CD14-positive monocyte (primary cell): ENCODE measurements at regions not wholly inside any gene's neighbourhood (a gene's known extent, or its start where the extent isn't known, plus 50 kb on each side); places are given as distances from the start of the nearest gene placed in this dataset.
"Not testable (repeated sequence)": the region's sequence is repeated elsewhere in the genome, so short reads cannot be mapped to it uniquely, and the experiment has no call there.

Experiments
- DNase-seq, 3 donors: peaks; one replicate each; pipeline ENCODE4 v3.0.0-alpha.2; 2011 to 2022
- H2AFZ ChIP-seq: 2 replicates; pipeline ENCODE4 v1.6.0; 2012; ENCODE audit warnings: mild to moderate bottlenecking, low read depth, low read length, inconsistent platforms; ENCODE audit not compliant: insufficient read depth, poor library complexity, severe bottlenecking
- H3K27ac ChIP-seq, 2 donors: 1 replicate in 1 of 2; 2 replicates in 1 of 2; pipeline ENCODE4 v1.5.1; 2012 to 2013; ENCODE audit warnings: low read length in 2 of 2, control low read depth in 1 of 2, inconsistent platforms in 1 of 2, low read depth in 1 of 2, mild to moderate bottlenecking in 1 of 2
- H3K27me3 ChIP-seq, 2 donors: one replicate each; pipeline versions ENCODE4 v1.6.0 to v1.6.1; 2011 to 2013; ENCODE audit warnings: low read length in 2 of 2; ENCODE audit not compliant: control insufficient read depth in 2 of 2, insufficient read depth in 2 of 2
- H3K36me3 ChIP-seq, 2 donors: replicated peaks in 1 of 2; 1 replicate in 1 of 2; 2 replicates in 1 of 2; pipeline versions ENCODE4 v1.5.1 to v1.6.1; 2012 to 2013; ENCODE audit warnings: low read length in 2 of 2, control low read depth in 1 of 2, inconsistent platforms in 1 of 2, mild to moderate bottlenecking in 1 of 2; ENCODE audit not compliant: insufficient read depth in 2 of 2, control insufficient read depth in 1 of 2
- H3K4me1 ChIP-seq, 2 donors: 1 replicate in 1 of 2; 2 replicates in 1 of 2; pipeline versions ENCODE4 v1.5.1 to v1.6.1; 2012 to 2013; ENCODE audit warnings: low read length in 2 of 2, control low read depth in 1 of 2, inconsistent platforms in 1 of 2, mild to moderate bottlenecking in 1 of 2, moderate library complexity in 1 of 2; ENCODE audit not compliant: insufficient read depth in 2 of 2, control insufficient read depth in 1 of 2
- H3K4me2 ChIP-seq: replicated peaks from 2 replicates; pipeline ENCODE3; 2012; ENCODE audit warnings: low read length, moderate library complexity, mild to moderate bottlenecking; ENCODE audit not compliant: poor library complexity, severe bottlenecking; ENCODE audit errors: extremely low read depth
- H3K4me3 ChIP-seq, 3 experiments: fragments of 200-600 bp in 1 of 3; sonication (generic) in 1 of 3; replicated peaks in 1 of 3; 1 replicate in 2 of 3; 2 replicates in 1 of 3; pipeline ENCODE4 v1.5.1; 2011 to 2013; ENCODE audit warnings: low read length in 3 of 3, mild to moderate bottlenecking in 3 of 3, control low read depth in 2 of 3, low read depth in 2 of 3, inconsistent platforms in 1 of 3, moderate library complexity in 1 of 3
- H3K79me2 ChIP-seq: 2 replicates; pipeline ENCODE4 v1.6.0; 2012; ENCODE audit warnings: mild to moderate bottlenecking, control low read depth, inconsistent platforms, low read length, moderate library complexity; ENCODE audit not compliant: insufficient read depth
- H3K9ac ChIP-seq: 2 replicates; pipeline ENCODE4 v1.6.0; 2017; ENCODE audit warnings: low read length, mild to moderate bottlenecking; ENCODE audit not compliant: insufficient read depth, poor library complexity, severe bottlenecking
- H3K9me3 ChIP-seq, 2 donors: replicated peaks in 1 of 2; 1 replicate in 1 of 2; 2 replicates in 1 of 2; pipeline versions ENCODE4 v1.5.1 to v1.6.1; 2012 to 2013; ENCODE audit warnings: low read length in 2 of 2, control low read depth in 1 of 2; ENCODE audit not compliant: control insufficient read depth in 1 of 2, insufficient read depth in 1 of 2
- H4K20me1 ChIP-seq: 2 replicates; pipeline ENCODE4 v1.6.0; 2012; ENCODE audit warnings: mild to moderate bottlenecking, low read length, control low read depth, moderate library complexity; ENCODE audit not compliant: insufficient read depth
- H3K27ac Mint-ChIP-seq, 7 donors: one replicate each; pipeline ENCODE4 v1.8.0; 2020; ENCODE audit warnings: mild to moderate bottlenecking in 7 of 7, mixed read lengths in 7 of 7, moderate library complexity in 6 of 7, inconsistent platforms in 2 of 7
- H3K27me3 Mint-ChIP-seq, 3 donors: one replicate each; pipeline ENCODE4 v1.8.0; 2021 to 2022; ENCODE audit warnings: low read depth in 3 of 3, mild to moderate bottlenecking in 3 of 3, mixed read lengths in 3 of 3, moderate library complexity in 3 of 3, inconsistent platforms in 1 of 3
- H3K36me3 Mint-ChIP-seq, 2 donors: one replicate each; pipeline ENCODE4 v1.8.0; 2020; ENCODE audit warnings: mixed read lengths in 2 of 2, inconsistent platforms in 1 of 2, mild to moderate bottlenecking in 1 of 2
- H3K4me1 Mint-ChIP-seq: one replicate; pipeline ENCODE4 v1.8.0; 2020; ENCODE audit warnings: mild to moderate bottlenecking, mixed read lengths
- H3K4me3 Mint-ChIP-seq, 2 donors: one replicate each; pipeline ENCODE4 v1.8.0; 2020; ENCODE audit warnings: mild to moderate bottlenecking in 2 of 2, mixed read lengths in 2 of 2, moderate library complexity in 1 of 2
- H3K9me3 Mint-ChIP-seq, 7 donors: one replicate each; pipeline ENCODE4 v1.8.0; 2020 to 2022; ENCODE audit warnings: mixed read lengths in 7 of 7, mild to moderate bottlenecking in 6 of 7, moderate library complexity in 6 of 7, inconsistent platforms in 2 of 7
- WGBS: methylation state at CpG from one replicate; pipeline ENCODE4 v1.1.5; 2013; ENCODE audit warnings: missing lambda C conversion rate; ENCODE audit not compliant: insufficient coverage; 5-methylcytosine and 5-hydroxymethylcytosine counted together
- intact Hi-C, 2 donors: fragments of 100-400 bp; cut with micrococcal nuclease; formaldehyde crosslinking; loops; one replicate each; pipeline versions ENCODE4 v1.15.0 to v1.15.1; 2023
- TF ChIP-seq, protein P1 (sequence below): fragments of 200-600 bp; IDR thresholded peaks from one replicate; pipeline ENCODE4 v1.8.0; 2022; ENCODE audit warnings: antibody characterized with exemption, mild to moderate bottlenecking

GRCh38 chr10:130283219-130283545 is 147.0 kb downstream of the GLRX3 start:
- H3K9me3 Mint-ChIP-seq: peaks cover 38 to 91% (median 82%) of the 10 kb centered on the region in 7 donors
- no peak for DNase-seq
- H3K4me1 Mint-ChIP-seq: no peaks in the 10 kb centered on the region
- TF ChIP-seq, protein P1, sequence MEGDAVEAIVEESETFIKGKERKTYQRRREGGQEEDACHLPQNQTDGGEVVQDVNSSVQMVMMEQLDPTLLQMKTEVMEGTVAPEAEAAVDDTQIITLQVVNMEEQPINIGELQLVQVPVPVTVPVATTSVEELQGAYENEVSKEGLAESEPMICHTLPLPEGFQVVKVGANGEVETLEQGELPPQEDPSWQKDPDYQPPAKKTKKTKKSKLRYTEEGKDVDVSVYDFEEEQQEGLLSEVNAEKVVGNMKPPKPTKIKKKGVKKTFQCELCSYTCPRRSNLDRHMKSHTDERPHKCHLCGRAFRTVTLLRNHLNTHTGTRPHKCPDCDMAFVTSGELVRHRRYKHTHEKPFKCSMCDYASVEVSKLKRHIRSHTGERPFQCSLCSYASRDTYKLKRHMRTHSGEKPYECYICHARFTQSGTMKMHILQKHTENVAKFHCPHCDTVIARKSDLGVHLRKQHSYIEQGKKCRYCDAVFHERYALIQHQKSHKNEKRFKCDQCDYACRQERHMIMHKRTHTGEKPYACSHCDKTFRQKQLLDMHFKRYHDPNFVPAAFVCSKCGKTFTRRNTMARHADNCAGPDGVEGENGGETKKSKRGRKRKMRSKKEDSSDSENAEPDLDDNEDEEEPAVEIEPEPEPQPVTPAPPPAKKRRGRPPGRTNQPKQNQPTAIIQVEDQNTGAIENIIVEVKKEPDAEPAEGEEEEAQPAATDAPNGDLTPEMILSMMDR: no peak
- WGBS: no CpG with 5 or more reads among the region's 4 CpGs
- no peaks in the 10 kb centered on the region for H3K36me3 Mint-ChIP-seq
- no peaks in the 10 kb centered on the region for H3K4me1 ChIP-seq
- no peaks in the 10 kb centered on the region for H3K36me3 ChIP-seq
- H3K4me3 ChIP-seq: no peak overlapping the region
- H3K9me3 ChIP-seq: peaks cover 70 to 94% of the 10 kb centered on the region in 2 donors
- no peak overlapping the region for H3K4me3 Mint-ChIP-seq
- no peak overlapping the region for H3K27ac ChIP-seq
- no peak overlapping the region for H3K27ac Mint-ChIP-seq
- H2AFZ ChIP-seq: no peak overlapping the region
- H4K20me1 ChIP-seq: no peaks in the 10 kb centered on the region
- H3K27me3 ChIP-seq: no peaks in the 10 kb centered on the region
- H3K79me2 ChIP-seq: no peaks in the 10 kb centered on the region
- no peaks in the 10 kb centered on the region for H3K27me3 Mint-ChIP-seq
- H3K4me2 ChIP-seq: no peak overlapping the region
- H3K9ac ChIP-seq: no peak overlapping the region
- intact Hi-C loops: no loop called here

GRCh38 chr10:130295761-130296160 is 159.6 kb downstream of the GLRX3 start:
- H3K36me3 ChIP-seq, H3K27ac ChIP-seq, H3K79me2 ChIP-seq, intact Hi-C loops, H3K4me1 Mint-ChIP-seq, H3K4me1 ChIP-seq, H3K4me3 Mint-ChIP-seq, H2AFZ ChIP-seq, H4K20me1 ChIP-seq, H3K27me3 Mint-ChIP-seq, H3K36me3 Mint-ChIP-seq, H3K4me2 ChIP-seq, H3K27ac Mint-ChIP-seq, H3K4me3 ChIP-seq, DNase-seq, H3K9ac ChIP-seq, H3K27me3 ChIP-seq: not testable (repeated sequence)
- peaks cover 13 to 68% (median 42%) of the 10 kb centered on the region in 7 donors for H3K9me3 Mint-ChIP-seq
- no CpG with 5 or more reads among the region's 3 CpGs for WGBS
- H3K9me3 ChIP-seq: peaks cover 49 to 55% of the 10 kb centered on the region in 2 donors
